NCI-H345 (cell line): ENCODE measurements at regions not wholly inside any gene's neighbourhood (a gene's known extent, or its start where the extent isn't known, plus 50 kb on each side); places are given as distances from the start of the nearest gene placed in this dataset.
A peak's percentile ranks its signal among the peaks of the same experiment; 100 is the strongest.
"Not testable (repeated sequence)": the region's sequence is repeated elsewhere in the genome, so short reads cannot be mapped to it uniquely, and the experiment has no call there.

Experiments
- DNase-seq: peaks from one replicate; lab custom pipeline; 2025; lab: John Stamatoyannopoulos, UW

GRCh38 chr6:147977851-147978465 lies 364.7 kb upstream of the SASH1 start:
- no peak for DNase-seq

- no peak for DNase-seq
These were observed 362.7 kb upstream of the SASH1 start for GRCh38 chr6:147979966-147980365.

GRCh38 chr6:147983581-147984366 lies 358.9 kb upstream of the SASH1 start:
- DNase-seq = no peak

- DNase-seq = no peak
These were observed 355.8 kb upstream of the SASH1 start for GRCh38 chr6:147986846-147987245.

- DNase-seq = no peak
These were observed 352.5 kb upstream of the SASH1 start for GRCh38 chr6:147990159-147990558.

- DNase-seq = no peak
These were observed 350.7 kb upstream of the SASH1 start for GRCh38 chr6:147991961-147992360.

- DNase-seq = no peak
These were observed 343.6 kb upstream of the SASH1 start for GRCh38 chr6:147999001-147999540.

- no peak for DNase-seq
These were observed 340.6 kb upstream of the SASH1 start for GRCh38 chr6:148001844-148002642.

GRCh38 chr6:148004651-148005050 lies 338.0 kb upstream of the SASH1 start:
- no peak for DNase-seq

- no peak for DNase-seq
These were observed 336.8 kb upstream of the SASH1 start for GRCh38 chr6:148005806-148006205.

- DNase-seq = not testable (repeated sequence)
These were observed 332.1 kb upstream of the SASH1 start for GRCh38 chr6:148010516-148010915.

GRCh38 chr6:148016013-148016412 lies 326.6 kb upstream of the SASH1 start:
- DNase-seq = no peak

- DNase-seq = no peak
These were observed 321.5 kb upstream of the SASH1 start for GRCh38 chr6:148021165-148021564.

GRCh38 chr6:148021699-148022098 lies 320.9 kb upstream of the SASH1 start:
- DNase-seq = no peak

- not testable (repeated sequence) for DNase-seq
These were observed 320.4 kb upstream of the SASH1 start for GRCh38 chr6:148022279-148022678.

- peak; percentile 4 for DNase-seq
These were observed 315.4 kb upstream of the SASH1 start for GRCh38 chr6:148027201-148027600.

GRCh38 chr6:148035806-148036390 lies 306.7 kb upstream of the SASH1 start:
- DNase-seq = no peak

- no peak for DNase-seq
These were observed 305.1 kb upstream of the SASH1 start for GRCh38 chr6:148037496-148037895.

- DNase-seq = no peak
These were observed 301.1 kb upstream of the SASH1 start for GRCh38 chr6:148041546-148041945.

- DNase-seq = no peak
These were observed 300.1 kb upstream of the SASH1 start for GRCh38 chr6:148042536-148042935.

GRCh38 chr6:148044261-148044751 lies 298.3 kb upstream of the SASH1 start:
- DNase-seq = no peak

- no peak for DNase-seq
These were observed 297.7 kb upstream of the SASH1 start for GRCh38 chr6:148044921-148045320.
